AG10803 (cell line): ENCODE measurements at regions not wholly inside any gene's neighbourhood (a gene's known extent, or its start where the extent isn't known, plus 50 kb on each side); places are given as distances from the start of the nearest gene placed in this dataset.

ENCODE experiments used
- DNase-seq: peaks from one replicate; pipeline ENCODE4 v3.0.0; 2010; ENCODE audit warnings: low read depth
- H3K4me3 ChIP-seq: 2 replicates; pipeline ENCODE4 v1.5.1; 2011; ENCODE audit warnings: mild to moderate bottlenecking, low read length, control low read depth
- CTCF ChIP-seq: conservative IDR thresholded peaks from 2 replicates; pipeline ENCODE4 v1.5.1; 2011; ENCODE audit warnings: mild to moderate bottlenecking, low read length, control low read depth, inconsistent platforms

GRCh38 chr9:19521205-19521604 is 112.4 kb downstream of the ACER2 start:
- TF ChIP-seq CTCF: no peak
- no peak overlapping the region for H3K4me3 ChIP-seq
- no peak for DNase-seq

- DNase-seq: no peak
- peak; percentile 29; the same call in 1 of the 2 replicates for TF ChIP-seq CTCF
- H3K4me3 ChIP-seq: no peak overlapping the region
Measured at GRCh38 chr9:19517202-19517942, 108.6 kb downstream of the ACER2 start.

- no peak for TF ChIP-seq CTCF
- H3K4me3 ChIP-seq: no peak overlapping the region
- no peak for DNase-seq
Measured at GRCh38 chr9:19516348-19516747, 107.5 kb downstream of the ACER2 start.

GRCh38 chr9:19513671-19514275 is 105.0 kb downstream of the ACER2 start:
- peak; percentile 17 for DNase-seq
- TF ChIP-seq CTCF: no peak
- H3K4me3 ChIP-seq: peak overlapping the region; percentile 3; the same call in 1 of the 2 replicates

- no peak for DNase-seq
- no peak for TF ChIP-seq CTCF
- no peak overlapping the region for H3K4me3 ChIP-seq
Measured at GRCh38 chr9:19512103-19512832, 103.5 kb downstream of the ACER2 start.

GRCh38 chr9:19511694-19512093 is 102.9 kb downstream of the ACER2 start:
- no peak for TF ChIP-seq CTCF
- H3K4me3 ChIP-seq: no peak overlapping the region
- DNase-seq: no peak
